Activated CD8-positive, alpha-beta memory T cell treated with anti-CD3 and anti-CD28 coated beads, Interleukin-2, amount 10 ng/mL, durations not matched to agents 7 days and 5 days (primary cell): ENCODE measurements at regions not wholly inside any gene's neighbourhood (a gene's known extent, or its start where the extent isn't known, plus 50 kb on each side); places are given as distances from the start of the nearest gene placed in this dataset.

Source experiments
- ATAC-seq: fragments of 150-1000 bp; cut with Tn5 transposase; one replicate; pipeline ENCODE4 v1.10.0; 2021; ENCODE audit warnings: moderate library complexity
- CTCF ChIA-PET: fragments of 350-600 bp; sonication (Branson Sonifier 250); formaldehyde crosslinking; loops from one replicate; lab custom pipeline; 2021; ENCODE audit warnings: antibody characterized with exemption; lab: Charles Lee
- DNase-seq: peaks from one replicate; pipeline ENCODE4 v3.0.0-alpha.2; 2020
- H3K27ac Mint-ChIP-seq: one replicate; pipeline ENCODE4 v1.8.0; 2021; ENCODE audit warnings: mild to moderate bottlenecking, mixed read lengths
- H3K27me3 Mint-ChIP-seq: one replicate; pipeline ENCODE4 v1.8.0; 2021; ENCODE audit warnings: mixed read lengths
- H3K36me3 Mint-ChIP-seq: one replicate; pipeline ENCODE4 v1.8.0; 2021; ENCODE audit warnings: mild to moderate bottlenecking, mixed read lengths
- H3K4me1 Mint-ChIP-seq: one replicate; pipeline ENCODE4 v1.8.0; 2021; ENCODE audit warnings: mixed read lengths
- H3K4me3 Mint-ChIP-seq: one replicate; pipeline ENCODE4 v1.8.0; 2021; ENCODE audit warnings: mild to moderate bottlenecking, moderate library complexity, mixed read lengths
- H3K9me3 Mint-ChIP-seq: one replicate; pipeline ENCODE4 v1.8.0; 2022; ENCODE audit warnings: low read depth, mixed read lengths

DNA sequence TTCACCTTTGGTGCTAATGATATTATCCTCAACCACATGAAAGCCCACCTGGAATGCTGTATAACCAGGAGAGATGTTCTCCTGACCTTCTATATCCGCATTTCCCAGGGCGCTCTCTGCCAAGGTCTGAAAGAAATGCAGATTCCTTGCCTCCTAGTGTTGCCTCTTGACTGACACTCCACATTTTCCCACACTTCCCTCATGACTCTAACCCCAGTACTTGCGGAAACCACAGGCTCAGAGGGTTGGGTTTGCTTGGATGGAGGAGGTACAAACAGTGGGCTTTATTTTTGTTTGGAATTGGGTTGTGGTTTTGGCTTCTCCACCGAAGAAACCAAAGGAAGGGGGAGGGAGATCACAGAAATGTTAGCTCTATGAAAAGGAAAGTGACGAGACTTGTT, 222.9 kb upstream of the CELF2 start:
- Mint-ChIP-seq H3K27me3 (peaks cover 3% of the 10 kb centered on the region), H3K9me3 (no peaks in the 10 kb centered on the region)
- ATAC-seq: no peak

DNA sequence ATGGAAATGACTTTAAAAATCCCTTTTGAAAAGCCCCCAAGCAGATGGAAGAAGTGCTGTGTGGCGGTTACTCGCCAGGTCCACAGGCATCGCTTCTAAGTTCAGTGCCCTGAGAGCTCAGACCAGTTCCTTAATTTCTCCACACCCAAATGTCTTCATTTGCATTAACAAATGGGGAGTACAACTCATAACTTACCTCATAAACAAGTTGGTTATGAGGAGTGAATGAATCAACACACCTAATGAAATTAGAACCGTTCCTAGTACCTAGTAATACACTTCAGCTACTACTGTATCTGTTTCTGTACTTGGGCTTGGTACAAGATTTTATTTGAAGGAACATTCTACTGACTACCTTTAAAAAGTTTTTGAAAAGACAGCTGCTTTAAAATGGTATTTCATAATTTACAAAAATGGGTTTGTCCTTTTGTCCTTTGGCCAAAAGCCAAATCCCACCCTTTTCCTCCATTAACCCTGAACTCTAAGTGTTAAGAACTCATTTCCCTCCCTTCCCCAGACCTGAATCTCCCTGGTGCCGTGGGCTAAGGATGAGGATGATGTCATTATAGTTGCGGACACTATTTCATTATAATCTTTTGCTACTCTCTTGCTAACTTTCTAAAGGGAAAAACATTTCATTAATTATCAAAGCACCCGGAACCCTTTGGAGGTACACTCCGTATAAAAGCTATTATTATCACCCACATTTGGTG, 221.5 kb upstream of the CELF2 start:
- H3K27ac Mint-ChIP-seq: no peak overlapping the region
- no peak for ATAC-seq
- no peaks in the 10 kb centered on the region for H3K36me3 Mint-ChIP-seq
- CTCF ChIA-PET: interaction anchor here (0.5 kb wide), 1 partner anchor 993 kb away, joined by 3 read pairs; no protein-coding TSS in a partner anchor
- H3K4me3 Mint-ChIP-seq: no peak overlapping the region
- H3K4me1 Mint-ChIP-seq: no peaks in the 10 kb centered on the region
- H3K27me3 Mint-ChIP-seq: no peaks in the 10 kb centered on the region
- DNase-seq: no peak
- H3K9me3 Mint-ChIP-seq: no peaks in the 10 kb centered on the region

More for the DNA sequence above, 222.9 kb upstream of the CELF2 start:
- no peak for DNase-seq
- Mint-ChIP-seq H3K4me1 (no peaks in the 10 kb centered on the region), H3K27ac (no peak overlapping the region), H3K36me3 (no peaks in the 10 kb centered on the region), H3K4me3 (no peak overlapping the region)
- CTCF ChIA-PET: interaction anchor here (0.7 kb wide), 1 partner anchor 11 kb away, joined by 3 read pairs; no protein-coding TSS in a partner anchor

DNA sequence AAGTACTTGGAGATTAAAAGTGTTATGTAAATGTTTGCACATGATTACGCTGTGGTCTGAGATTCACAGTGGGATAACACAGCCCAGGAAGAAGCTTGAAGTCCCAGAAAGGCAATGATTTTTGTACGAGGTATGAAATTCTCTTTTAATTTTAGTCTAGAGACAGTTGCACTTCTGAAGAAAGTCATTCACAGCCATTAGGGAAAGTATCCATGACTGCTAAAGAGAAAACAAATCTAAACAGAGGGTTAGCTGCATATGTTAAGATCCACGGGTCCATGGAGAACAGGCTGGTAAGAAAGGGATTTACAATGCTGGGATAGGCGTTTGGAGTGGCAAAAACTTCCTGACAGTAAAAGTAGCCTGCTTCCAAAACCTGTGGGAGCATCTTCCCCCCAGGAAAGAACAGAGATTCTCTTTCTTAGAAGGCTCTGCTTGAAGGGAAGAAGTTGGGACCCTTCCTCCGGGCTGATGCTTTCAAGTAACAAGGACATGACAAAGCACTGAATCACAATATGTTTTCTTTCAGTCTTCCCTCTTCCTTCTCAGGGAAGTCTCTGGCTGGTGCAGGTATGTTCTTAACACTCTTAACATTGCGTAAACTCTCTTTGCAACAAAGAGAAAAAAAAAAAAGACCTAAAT, 220.8 kb upstream of the CELF2 start:
- Mint-ChIP-seq H3K27me3 (peaks cover 3% of the 10 kb centered on the region), H3K9me3 (no peaks in the 10 kb centered on the region), H3K27ac (no peak overlapping the region), H3K36me3 (no peaks in the 10 kb centered on the region), H3K4me3 (no peak overlapping the region), H3K4me1 (no peaks in the 10 kb centered on the region)
- CTCF ChIA-PET: interaction anchor here (0.5 kb wide), 1 partner anchor 992 kb away, joined by 3 read pairs; no protein-coding TSS in a partner anchor
- DNase-seq (no peak), ATAC-seq (no peak)

DNA sequence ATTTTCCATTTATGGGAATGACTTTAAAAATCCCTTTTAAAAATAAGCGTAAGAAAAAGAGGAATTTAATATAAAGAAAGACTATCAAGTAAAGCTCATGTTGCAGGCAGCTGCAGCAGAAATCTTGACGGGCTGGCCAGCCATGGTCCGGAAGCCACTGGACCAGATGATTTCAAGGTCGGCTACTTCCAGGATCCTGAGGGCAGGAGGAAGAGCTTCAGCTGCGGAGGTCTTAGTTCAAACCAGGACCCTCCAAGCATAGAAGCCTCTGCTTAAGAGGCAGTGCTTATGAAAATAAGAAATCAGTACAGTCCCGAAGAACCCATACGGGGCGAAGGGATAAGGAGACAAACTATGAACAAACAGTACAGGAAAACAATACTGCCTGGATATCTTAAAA, 220.2 kb upstream of the CELF2 start:
- Mint-ChIP-seq H3K27ac (no peak overlapping the region), H3K27me3 (peaks cover 3% of the 10 kb centered on the region), H3K4me3 (no peak overlapping the region), H3K9me3 (no peaks in the 10 kb centered on the region), H3K4me1 (no peaks in the 10 kb centered on the region), H3K36me3 (no peaks in the 10 kb centered on the region)
- DNase-seq: no peak
- no peak for ATAC-seq
- CTCF ChIA-PET: no interaction called here

DNA sequence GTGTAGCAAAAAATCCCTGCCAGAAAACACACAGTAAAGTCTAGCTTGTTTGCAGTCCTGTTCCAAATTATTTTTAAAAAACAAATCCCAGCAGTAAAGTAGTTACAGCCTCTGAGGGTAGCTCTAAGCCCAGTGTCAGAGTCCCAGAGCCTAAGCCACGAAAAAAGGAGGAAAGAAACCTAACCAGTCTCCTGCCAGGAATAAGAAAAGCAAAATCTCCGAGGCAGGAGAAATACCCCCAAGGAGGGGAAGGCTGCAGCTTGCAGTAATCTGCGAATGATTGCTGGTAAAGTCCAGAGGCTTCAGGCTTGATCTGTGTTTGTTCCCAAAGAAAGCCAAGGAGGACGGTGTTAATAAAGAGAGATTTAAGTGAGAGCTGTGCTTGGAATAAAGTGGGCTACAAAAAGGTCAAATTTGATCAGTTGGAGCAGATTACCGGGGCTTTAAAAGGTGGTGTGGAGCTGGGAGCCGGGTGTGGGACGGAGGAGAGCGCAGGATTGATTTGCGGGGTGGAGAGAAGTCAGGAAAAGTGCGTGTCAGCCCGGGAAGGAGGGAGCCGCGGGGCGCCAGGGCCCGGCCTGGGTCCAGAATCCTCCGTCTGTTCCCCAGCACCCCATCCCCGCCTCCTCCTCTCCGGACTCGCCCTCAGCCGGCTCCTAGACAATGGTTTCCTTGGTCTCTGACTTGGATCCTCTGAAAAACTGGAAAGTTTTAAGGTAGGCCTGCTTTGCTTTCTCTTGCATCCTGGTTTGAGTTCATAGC, 219.4 kb upstream of the CELF2 start:
- H3K4me3 Mint-ChIP-seq: no peak overlapping the region
- H3K9me3 Mint-ChIP-seq: no peaks in the 10 kb centered on the region
- H3K27me3 Mint-ChIP-seq: peaks cover 3% of the 10 kb centered on the region
- H3K27ac Mint-ChIP-seq: no peak overlapping the region
- no peaks in the 10 kb centered on the region for H3K36me3 Mint-ChIP-seq
- DNase-seq (no peak), ATAC-seq (no peak)
- CTCF ChIA-PET: no interaction called here
- no peaks in the 10 kb centered on the region for H3K4me1 Mint-ChIP-seq

DNA sequence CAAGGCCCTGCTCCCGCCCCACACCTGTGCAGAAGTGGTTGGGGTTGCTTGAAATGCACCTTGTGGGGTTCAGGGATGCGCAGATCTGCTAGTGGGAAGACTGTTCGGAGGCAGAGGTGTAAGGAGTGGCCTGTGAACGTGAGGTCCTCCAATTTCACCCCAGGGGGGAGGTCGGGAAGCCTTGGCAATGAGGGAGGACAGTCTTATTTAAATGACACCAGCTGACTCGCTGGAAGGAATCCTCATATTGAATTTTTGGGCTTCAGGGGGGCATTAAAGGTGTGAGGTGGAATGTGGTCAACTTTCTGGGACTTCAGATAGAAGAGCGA, 218.8 kb upstream of the CELF2 start:
- no peak for ATAC-seq
- peaks cover 3% of the 10 kb centered on the region for H3K27me3 Mint-ChIP-seq
- no peaks in the 10 kb centered on the region for H3K9me3 Mint-ChIP-seq
- DNase-seq: no peak
- no peaks in the 10 kb centered on the region for H3K36me3 Mint-ChIP-seq
- CTCF ChIA-PET: no interaction called here
- H3K4me3 Mint-ChIP-seq: no peak overlapping the region
- no peaks in the 10 kb centered on the region for H3K4me1 Mint-ChIP-seq
- no peak overlapping the region for H3K27ac Mint-ChIP-seq

DNA sequence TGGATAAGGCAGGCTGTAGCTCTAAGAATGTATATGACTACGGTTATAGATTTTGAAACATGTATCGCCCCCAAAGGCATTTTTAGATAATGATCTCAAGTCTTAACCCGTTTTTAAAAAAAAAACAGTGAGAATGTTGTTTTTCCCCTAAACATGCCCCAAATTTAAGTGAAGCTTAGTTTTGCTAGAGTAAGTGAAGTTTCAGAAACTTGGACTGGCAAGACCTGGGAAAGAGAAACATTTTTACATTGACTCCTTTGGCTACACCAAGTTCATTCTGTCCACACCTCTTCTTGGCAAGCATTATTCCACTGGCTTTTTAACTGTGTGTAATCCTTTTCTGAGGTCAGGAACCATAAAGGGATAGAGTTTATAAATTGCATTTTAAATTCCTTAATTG, 216.7 kb upstream of the CELF2 start:
- ATAC-seq (no peak), DNase-seq (no peak)
- Mint-ChIP-seq H3K4me1 (no peaks in the 10 kb centered on the region), H3K27me3 (peaks cover 3% of the 10 kb centered on the region), H3K9me3 (no peaks in the 10 kb centered on the region), H3K4me3 (no peak overlapping the region), H3K36me3 (no peaks in the 10 kb centered on the region), H3K27ac (no peak overlapping the region)
- CTCF ChIA-PET: no interaction called here

DNA sequence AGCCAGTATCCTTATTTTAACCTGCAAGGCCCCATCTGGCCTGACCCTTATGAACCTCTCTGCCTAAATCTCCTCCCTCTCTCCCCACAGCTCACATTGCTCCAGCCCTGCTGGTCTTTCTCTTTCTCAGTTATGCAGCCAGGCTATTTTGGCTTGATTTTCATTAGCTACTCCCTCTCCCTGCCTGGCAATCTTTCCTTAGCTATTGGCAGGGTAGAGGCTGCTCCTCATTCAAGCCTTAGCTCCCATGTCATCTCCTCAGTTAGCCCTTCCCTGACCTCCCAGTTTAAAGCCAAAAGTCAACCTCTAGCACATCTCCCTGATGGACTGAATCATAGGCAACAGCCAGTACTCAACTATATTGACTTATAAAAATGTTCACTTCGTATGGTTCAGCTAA, 214.4 kb upstream of the CELF2 start:
- H3K4me3 Mint-ChIP-seq: no peak overlapping the region
- H3K9me3 Mint-ChIP-seq: no peaks in the 10 kb centered on the region
- CTCF ChIA-PET: no interaction called here
- H3K36me3 Mint-ChIP-seq: no peaks in the 10 kb centered on the region
- ATAC-seq: no peak
- no peak for DNase-seq
- no peak overlapping the region for H3K27ac Mint-ChIP-seq
- no peaks in the 10 kb centered on the region for H3K4me1 Mint-ChIP-seq
- peaks cover 4% of the 10 kb centered on the region for H3K27me3 Mint-ChIP-seq

DNA sequence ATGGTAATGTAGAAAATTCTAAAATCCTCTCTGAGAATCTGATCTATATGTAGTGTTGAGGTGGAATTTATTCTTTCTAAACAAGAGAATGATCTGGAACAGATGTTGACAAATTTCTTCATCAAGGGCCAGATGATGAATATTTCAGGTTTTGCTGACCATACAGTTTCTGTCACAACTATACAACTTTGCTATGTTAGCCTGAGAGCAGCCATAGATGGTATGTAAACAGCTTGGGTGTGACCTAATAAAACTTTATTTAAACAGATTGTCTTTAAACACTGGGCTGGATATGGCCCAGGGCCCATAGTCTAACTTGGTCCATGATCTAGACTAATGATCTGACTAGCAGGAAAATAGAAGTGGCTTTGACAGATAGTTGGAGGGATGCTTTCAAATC, 213.6 kb upstream of the CELF2 start:
- ATAC-seq (no peak), DNase-seq (no peak)
- Mint-ChIP-seq H3K27me3 (peaks cover 4% of the 10 kb centered on the region), H3K4me1 (no peaks in the 10 kb centered on the region), H3K4me3 (no peak overlapping the region), H3K27ac (no peak overlapping the region), H3K9me3 (no peaks in the 10 kb centered on the region), H3K36me3 (no peaks in the 10 kb centered on the region)
- CTCF ChIA-PET: no interaction called here

DNA sequence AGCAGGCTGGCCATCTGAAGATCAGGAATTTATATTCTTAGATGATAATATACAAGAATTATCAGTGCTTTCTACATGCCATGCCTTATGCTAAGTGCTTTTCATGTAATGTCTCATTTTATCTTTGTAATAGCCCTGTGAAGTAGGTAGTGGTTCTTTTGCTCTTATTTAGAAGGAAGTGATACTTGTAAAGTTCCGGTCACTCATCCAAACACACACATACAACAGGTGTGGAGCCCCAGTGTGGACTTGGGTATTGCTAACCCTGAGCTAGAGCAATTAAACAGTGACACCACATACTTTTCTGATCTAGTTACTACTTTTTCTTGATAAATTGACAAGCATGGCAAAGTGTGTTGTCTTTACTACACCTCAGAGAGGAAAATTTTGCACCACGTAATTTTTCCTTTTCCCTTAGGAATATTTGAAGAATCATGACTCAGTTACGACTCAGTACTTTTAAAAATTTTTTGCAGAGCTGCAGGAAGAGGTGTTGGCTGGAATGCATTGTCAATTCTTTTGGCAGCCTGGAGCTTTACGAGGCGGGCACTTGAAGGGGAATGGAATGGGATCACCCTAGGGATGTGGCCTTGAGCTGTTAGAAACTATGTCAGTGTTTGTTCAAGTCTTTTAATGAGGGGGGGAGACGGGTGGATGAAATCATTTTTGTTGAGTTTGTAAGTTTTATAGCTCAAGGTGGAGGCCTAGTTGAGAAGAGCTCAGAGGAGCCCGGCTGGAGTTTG, 212.5 kb upstream of the CELF2 start:
- Mint-ChIP-seq H3K27ac (no peak overlapping the region), H3K36me3 (no peaks in the 10 kb centered on the region), H3K9me3 (no peaks in the 10 kb centered on the region), H3K4me1 (no peaks in the 10 kb centered on the region), H3K4me3 (no peak overlapping the region), H3K27me3 (peaks cover 4% of the 10 kb centered on the region)
- ATAC-seq: no peak
- no peak for DNase-seq
- CTCF ChIA-PET: no interaction called here

DNA sequence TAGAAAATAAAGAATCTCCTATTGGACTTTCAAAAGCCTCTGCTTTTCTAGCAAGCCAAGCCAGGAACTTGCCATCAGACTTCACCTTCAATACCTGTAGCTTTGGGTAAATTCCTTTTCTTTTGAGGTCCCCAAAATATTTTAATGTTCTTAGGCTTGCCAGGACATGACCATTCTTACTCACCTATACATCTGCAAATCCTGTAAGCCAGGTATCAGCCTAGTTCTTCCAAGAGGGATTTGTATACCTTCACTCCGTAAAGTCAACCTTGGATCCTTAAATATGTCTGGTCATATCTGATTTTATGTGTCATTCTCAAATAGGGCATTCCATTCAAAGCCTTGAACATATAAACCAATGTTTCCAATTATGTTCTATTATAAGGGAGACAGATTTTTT, 210.6 kb upstream of the CELF2 start:
- no peak overlapping the region for H3K4me3 Mint-ChIP-seq
- CTCF ChIA-PET: no interaction called here
- H3K36me3 Mint-ChIP-seq: no peaks in the 10 kb centered on the region
- no peaks in the 10 kb centered on the region for H3K9me3 Mint-ChIP-seq
- no peaks in the 10 kb centered on the region for H3K4me1 Mint-ChIP-seq
- H3K27ac Mint-ChIP-seq: no peak overlapping the region
- peaks cover 2% of the 10 kb centered on the region for H3K27me3 Mint-ChIP-seq
- DNase-seq (no peak), ATAC-seq (no peak)

DNA sequence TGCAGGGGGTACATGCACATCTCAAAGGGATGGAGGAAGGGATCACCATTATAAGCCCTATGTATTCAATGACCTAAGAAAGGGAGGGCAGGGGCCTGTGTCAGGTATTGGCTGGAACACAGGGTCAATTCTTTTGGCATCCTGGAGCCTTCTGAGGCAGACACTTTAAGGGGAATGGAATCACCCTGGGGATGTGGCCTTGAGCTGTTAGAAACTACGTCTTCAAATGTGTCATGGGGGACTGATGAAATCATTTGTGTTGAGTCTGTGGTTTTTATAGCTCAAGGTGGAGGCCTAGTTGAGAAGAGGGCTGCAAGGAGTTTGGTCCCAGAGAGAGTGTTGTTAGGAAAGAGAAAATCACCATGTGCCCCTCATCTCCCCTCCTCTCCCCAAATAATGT, 206.1 kb upstream of the CELF2 start:
- Mint-ChIP-seq H3K4me1 (no peaks in the 10 kb centered on the region), H3K9me3 (no peaks in the 10 kb centered on the region), H3K36me3 (no peaks in the 10 kb centered on the region), H3K4me3 (no peak overlapping the region), H3K27me3 (peaks cover 7% of the 10 kb centered on the region), H3K27ac (no peak overlapping the region)
- CTCF ChIA-PET: no interaction called here
- ATAC-seq (no peak), DNase-seq (no peak)

DNA sequence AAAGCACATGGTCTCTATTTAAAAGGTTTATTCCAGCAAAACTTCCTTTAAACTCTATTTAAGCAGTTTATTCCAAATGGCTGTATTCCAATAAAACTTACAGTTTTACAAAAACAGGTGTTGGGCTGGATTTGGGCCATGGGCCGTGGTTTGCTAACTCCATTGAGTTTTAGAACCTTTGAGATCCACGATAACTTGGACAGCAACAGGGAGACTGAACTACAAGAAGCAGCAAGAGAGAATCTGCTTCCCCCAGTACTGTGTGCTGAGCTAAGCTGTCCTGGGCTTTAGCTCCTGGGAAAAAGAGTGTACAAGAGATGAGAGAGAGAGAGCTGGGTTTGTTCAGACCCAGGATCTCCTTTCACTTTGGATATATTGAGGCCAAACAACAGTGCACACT, 204.0 kb upstream of the CELF2 start:
- Mint-ChIP-seq H3K4me1 (no peaks in the 10 kb centered on the region), H3K36me3 (no peaks in the 10 kb centered on the region), H3K4me3 (no peak overlapping the region), H3K27me3 (peaks cover 5% of the 10 kb centered on the region), H3K9me3 (no peaks in the 10 kb centered on the region), H3K27ac (no peak overlapping the region)
- ATAC-seq (no peak), DNase-seq (no peak)
- CTCF ChIA-PET: no interaction called here
